Lung (tissue), 11 donors: ENCODE measurements at regions not wholly inside any gene's neighbourhood (a gene's known extent, or its start where the extent isn't known, plus 50 kb on each side); places are given as distances from the start of the nearest gene placed in this dataset.

Source experiments
- ATAC-seq: fragments of 200-7000 bp; cut with Tn5 transposase; one replicate; pipeline ENCODE4 v1.9.1; 2020; ENCODE audit warnings: moderate number of reproducible peaks; ENCODE audit not compliant: insufficient read depth, low FRiP score
- DNase-seq, 3 donors: peaks; one replicate each; pipeline ENCODE4 v3.0.0-alpha.2; 2013 to 2017
- H3K27ac ChIP-seq, 2 donors: one replicate each; pipeline ENCODE4 v1.5.1; 2013; ENCODE audit warnings: mild to moderate bottlenecking in 2 of 2, moderate library complexity in 2 of 2, control low read depth in 1 of 2, inconsistent platforms in 1 of 2, low read depth in 1 of 2, low read length in 1 of 2
- H3K27me3 ChIP-seq, 3 donors: one replicate each; pipeline ENCODE4 v1.5.1; 2013; ENCODE audit warnings: low read length in 2 of 3; ENCODE audit not compliant: control insufficient read depth in 3 of 3, insufficient read depth in 3 of 3
- H3K36me3 ChIP-seq, 4 donors: one replicate each; pipeline ENCODE4 v1.5.1; 2013; ENCODE audit warnings: low read length in 4 of 4, mild to moderate bottlenecking in 1 of 4, moderate library complexity in 1 of 4; ENCODE audit not compliant: control insufficient read depth in 4 of 4, insufficient read depth in 4 of 4
- H3K4me1 ChIP-seq, 5 donors: one replicate each; pipeline ENCODE4 v1.5.1; 2013; ENCODE audit warnings: low read length in 5 of 5, mild to moderate bottlenecking in 2 of 5, moderate library complexity in 1 of 5; ENCODE audit not compliant: control insufficient read depth in 5 of 5, insufficient read depth in 5 of 5
- H3K4me3 ChIP-seq: one replicate; pipeline ENCODE4 v1.5.1; 2013; ENCODE audit warnings: mild to moderate bottlenecking, control low read depth, moderate library complexity
- H3K9ac ChIP-seq, 2 donors: one replicate each; pipeline ENCODE4 v1.5.1; 2013; ENCODE audit warnings: low read length in 2 of 2, control low read depth in 1 of 2; ENCODE audit not compliant: insufficient read depth in 1 of 2
- H3K9me3 ChIP-seq, 4 donors: one replicate each; pipeline ENCODE4 v1.5.1; 2013; ENCODE audit warnings: low read length in 3 of 4, mild to moderate bottlenecking in 1 of 4, moderate library complexity in 1 of 4; ENCODE audit not compliant: control insufficient read depth in 4 of 4, insufficient read depth in 3 of 4
- WGBS, 2 donors: extraction: QIAGEN DNeasy Blood & Tissue Kit; methylation state at CpG; one replicate each; pipeline ENCODE4 v1.1.7; 2013; 5-methylcytosine and 5-hydroxymethylcytosine counted together
- TF ChIP-seq, protein P1 (sequence below): IDR thresholded peaks from 2 replicates; pipeline ENCODE4 v1.5.1; 2012; ENCODE audit warnings: mild to moderate bottlenecking; ENCODE audit errors: control extremely low read depth, extremely low read depth
- donor health status: control.
- donor health status: control.
- donor health status: Bipolar disorder and iron deficiency.
- donor health status: healthy.
- donor health status: DM: yes; HTN: yes; CAD: no.

DNA sequence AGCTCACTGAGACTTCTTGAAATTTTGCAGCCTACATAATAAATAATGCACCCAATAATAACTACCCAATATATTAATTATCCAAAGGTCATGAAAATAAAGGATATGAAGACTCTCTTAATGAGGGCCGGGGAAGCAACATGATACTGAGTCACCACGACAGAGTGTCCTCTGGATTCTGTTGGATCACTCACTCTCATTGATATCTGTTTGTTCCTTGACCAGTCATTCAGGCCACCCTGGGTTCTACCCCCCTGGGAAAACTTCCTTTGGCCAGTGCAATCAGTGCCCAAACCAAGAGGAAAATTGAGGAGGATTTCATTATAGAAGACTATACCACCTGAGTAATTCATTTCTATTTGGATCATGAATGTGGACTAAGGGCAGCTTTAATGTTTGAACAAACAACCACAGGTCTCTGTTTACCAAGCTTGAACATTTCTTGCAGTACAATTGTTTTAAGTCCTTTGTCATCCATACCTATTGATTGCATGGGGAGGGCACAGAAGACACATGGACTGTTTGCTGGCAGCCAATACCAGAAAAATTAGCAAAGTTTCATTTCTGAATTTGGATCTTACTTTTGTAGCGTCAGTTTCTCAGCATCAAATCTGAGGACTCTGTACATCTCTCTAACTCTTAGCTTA is 137.2 kb upstream of the FGGY start:
- Histone ChIP-seq H3K27me3 (no peaks in the 10 kb centered on the region), H3K9ac (no peak overlapping the region), H3K9me3 (peaks cover 0 to 4% (median 0%) of the 10 kb centered on the region in 4 donors), H3K4me3 (no peak overlapping the region), H3K36me3 (no peaks in the 10 kb centered on the region), H3K4me1 (peaks cover 0 to 10% (median 7%) of the 10 kb centered on the region in 5 donors), H3K27ac (no peak overlapping the region)
- DNase-seq (no peak), ATAC-seq (no peak)
- WGBS, 2 donors: 64 to 67% methylated on average over 3 of the region's 3 CpGs
- TF ChIP-seq, protein P1, sequence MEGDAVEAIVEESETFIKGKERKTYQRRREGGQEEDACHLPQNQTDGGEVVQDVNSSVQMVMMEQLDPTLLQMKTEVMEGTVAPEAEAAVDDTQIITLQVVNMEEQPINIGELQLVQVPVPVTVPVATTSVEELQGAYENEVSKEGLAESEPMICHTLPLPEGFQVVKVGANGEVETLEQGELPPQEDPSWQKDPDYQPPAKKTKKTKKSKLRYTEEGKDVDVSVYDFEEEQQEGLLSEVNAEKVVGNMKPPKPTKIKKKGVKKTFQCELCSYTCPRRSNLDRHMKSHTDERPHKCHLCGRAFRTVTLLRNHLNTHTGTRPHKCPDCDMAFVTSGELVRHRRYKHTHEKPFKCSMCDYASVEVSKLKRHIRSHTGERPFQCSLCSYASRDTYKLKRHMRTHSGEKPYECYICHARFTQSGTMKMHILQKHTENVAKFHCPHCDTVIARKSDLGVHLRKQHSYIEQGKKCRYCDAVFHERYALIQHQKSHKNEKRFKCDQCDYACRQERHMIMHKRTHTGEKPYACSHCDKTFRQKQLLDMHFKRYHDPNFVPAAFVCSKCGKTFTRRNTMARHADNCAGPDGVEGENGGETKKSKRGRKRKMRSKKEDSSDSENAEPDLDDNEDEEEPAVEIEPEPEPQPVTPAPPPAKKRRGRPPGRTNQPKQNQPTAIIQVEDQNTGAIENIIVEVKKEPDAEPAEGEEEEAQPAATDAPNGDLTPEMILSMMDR: no peak

GRCh38 chr1:59161136-59161535 is 135.8 kb upstream of the FGGY start:
- Histone ChIP-seq H3K4me3 (no peak overlapping the region), H3K36me3 (no peaks in the 10 kb centered on the region), H3K9me3 (peaks cover 0 to 4% (median 0%) of the 10 kb centered on the region in 4 donors), H3K4me1 (peaks cover 0 to 10% (median 6%) of the 10 kb centered on the region in 5 donors), H3K9ac (no peak overlapping the region), H3K27me3 (no peaks in the 10 kb centered on the region), H3K27ac (no peak overlapping the region)
- DNase-seq: no peak
- no peak for ATAC-seq
- TF ChIP-seq, protein P1: no peak

DNA sequence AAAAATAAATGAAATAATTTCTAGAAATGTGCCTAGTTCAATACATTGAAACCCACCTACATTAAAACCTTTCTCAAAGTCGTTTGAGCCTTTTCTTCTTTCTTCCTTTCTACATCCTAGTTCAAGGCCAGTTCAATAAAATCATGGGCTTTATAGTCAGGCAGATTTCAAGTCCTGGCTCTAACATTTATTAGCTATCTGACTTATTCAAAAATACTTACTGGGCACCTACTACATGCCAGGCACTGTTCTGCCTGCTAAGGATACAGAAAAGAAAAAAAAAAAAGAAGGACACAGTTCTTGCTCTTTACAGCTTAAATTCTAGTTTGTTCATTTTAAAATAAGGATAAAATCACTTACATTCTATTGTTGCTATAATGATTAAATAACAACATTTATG is 134.2 kb upstream of the FGGY start:
- TF ChIP-seq, protein P1: no peak
- no peaks in the 10 kb centered on the region for H3K27me3 ChIP-seq
- H3K9ac ChIP-seq: no peak overlapping the region
- ATAC-seq (no peak), DNase-seq (no peak)
- peaks cover 0 to 4% (median 0%) of the 10 kb centered on the region in 4 donors for H3K9me3 ChIP-seq
- H3K4me1 ChIP-seq: no peaks in the 10 kb centered on the region
- no peak overlapping the region for H3K4me3 ChIP-seq
- no peak overlapping the region for H3K27ac ChIP-seq
- WGBS, 2 donors: 59 to 85% methylated on average over 1 of the region's 1 CpG
- no peaks in the 10 kb centered on the region for H3K36me3 ChIP-seq
